Effector memory CD8-positive, alpha-beta T cell (primary cell): ENCODE measurements at regions not wholly inside any gene's neighbourhood (a gene's known extent, or its start where the extent isn't known, plus 50 kb on each side); places are given as distances from the start of the nearest gene placed in this dataset.
"Not testable (repeated sequence)": the region's sequence is repeated elsewhere in the genome, so short reads cannot be mapped to it uniquely, and the experiment has no call there.

Experiments
- ATAC-seq: fragments of 150-1000 bp; cut with Tn5 transposase; replicated peaks from 2 replicates; pipeline ENCODE4 v1.10.0; 2021; ENCODE audit warnings: mild to moderate bottlenecking, moderate library complexity
- DNase-seq, 3 experiments: peaks; one replicate each; pipeline ENCODE4 v3.0.0; 2021
- H3K27ac Mint-ChIP-seq, 2 donors: one replicate each; pipeline ENCODE4 v1.8.0; 2022; ENCODE audit warnings: mild to moderate bottlenecking in 2 of 2, mixed read lengths in 2 of 2, moderate library complexity in 2 of 2
- H3K27me3 Mint-ChIP-seq, 2 donors: one replicate each; pipeline ENCODE4 v1.8.0; 2022; ENCODE audit warnings: mixed read lengths in 2 of 2
- H3K36me3 Mint-ChIP-seq: one replicate; pipeline ENCODE4 v1.8.0; 2022; ENCODE audit warnings: mild to moderate bottlenecking, moderate library complexity, mixed read lengths; ENCODE audit not compliant: insufficient read depth
- H3K4me1 Mint-ChIP-seq, 2 donors: one replicate each; pipeline ENCODE4 v1.8.0; 2022; ENCODE audit warnings: low read depth in 2 of 2, mixed read lengths in 2 of 2
- H3K4me3 Mint-ChIP-seq, 2 donors: one replicate each; pipeline ENCODE4 v1.8.0; 2022; ENCODE audit warnings: mild to moderate bottlenecking in 2 of 2, mixed read lengths in 2 of 2, moderate library complexity in 2 of 2
- H3K9me3 Mint-ChIP-seq, 2 donors: one replicate each; pipeline ENCODE4 v1.8.0; 2022; ENCODE audit warnings: mixed read lengths in 2 of 2

GRCh38 chr22:23383491-23384361, 196.4 kb downstream of the IGLL1 start:
- no peaks in the 10 kb centered on the region for H3K9me3 Mint-ChIP-seq
- peak overlapping the region in 1 of 2 donors; percentile 29 for H3K27ac Mint-ChIP-seq
- H3K4me1 Mint-ChIP-seq, result peaks cover 5% of the 10 kb centered on the region in 2 donors
- no peak for ATAC-seq
- no peak overlapping the region for H3K4me3 Mint-ChIP-seq
- DNase-seq, result no peak
- peaks cover 0 to 29% of the 10 kb centered on the region in 2 donors for H3K27me3 Mint-ChIP-seq
- H3K36me3 Mint-ChIP-seq, result peaks cover 4% of the 10 kb centered on the region

- Mint-ChIP-seq H3K27ac (peak overlapping the region in 1 of 2 donors; percentile 29), H3K36me3 (peaks cover 4% of the 10 kb centered on the region), H3K27me3 (peaks cover 0 to 29% of the 10 kb centered on the region in 2 donors), H3K4me3 (no peak overlapping the region), H3K4me1 (peaks cover 5% of the 10 kb centered on the region in 2 donors), H3K9me3 (no peaks in the 10 kb centered on the region)
- DNase-seq (no peak), ATAC-seq (no peak)
Measured at GRCh38 chr22:23382428-23383218, 197.5 kb downstream of the IGLL1 start.

GRCh38 chr22:23381661-23382427, 198.2 kb downstream of the IGLL1 start:
- Mint-ChIP-seq H3K9me3 (no peaks in the 10 kb centered on the region), H3K4me3 (no peak overlapping the region), H3K4me1 (peaks cover 5% of the 10 kb centered on the region in 2 donors), H3K27me3 (peaks cover 0 to 26% of the 10 kb centered on the region in 2 donors), H3K36me3 (peaks cover 4% of the 10 kb centered on the region), H3K27ac (no peak overlapping the region)
- DNase-seq (no peak), ATAC-seq (no peak)

GRCh38 chr22:23380911-23381310, 199.2 kb downstream of the IGLL1 start:
- H3K27me3 Mint-ChIP-seq, result peaks cover 0 to 29% of the 10 kb centered on the region in 2 donors

GRCh38 chr22:23380230-23380573, 199.9 kb downstream of the IGLL1 start:
- peak overlapping the region in 1 of 2 donors; percentile 25 for H3K27ac Mint-ChIP-seq
- H3K27me3 Mint-ChIP-seq, result peaks cover 7 to 30% of the 10 kb centered on the region in 2 donors
- peaks cover 4% of the 10 kb centered on the region for H3K36me3 Mint-ChIP-seq
- H3K4me3 Mint-ChIP-seq, result no peak overlapping the region
- H3K9me3 Mint-ChIP-seq, result no peaks in the 10 kb centered on the region
- peaks cover 1 to 8% of the 10 kb centered on the region in 2 donors for H3K4me1 Mint-ChIP-seq
- ATAC-seq (no peak), DNase-seq (no peak)

More at GRCh38 chr22:23380911-23381310, 199.2 kb downstream of the IGLL1 start:
- no peaks in the 10 kb centered on the region for H3K9me3 Mint-ChIP-seq
- DNase-seq, result no peak
- peak; percentile 8 for ATAC-seq
- H3K4me3 Mint-ChIP-seq, result no peak overlapping the region
- peaks cover 4 to 5% of the 10 kb centered on the region in 2 donors for H3K4me1 Mint-ChIP-seq
- H3K27ac Mint-ChIP-seq, result peak overlapping the region; percentile 66 to 89
- H3K36me3 Mint-ChIP-seq, result peaks cover 4% of the 10 kb centered on the region

- H3K4me3 Mint-ChIP-seq, H3K9me3 Mint-ChIP-seq, H3K27ac Mint-ChIP-seq, DNase-seq, H3K4me1 Mint-ChIP-seq, ATAC-seq, H3K36me3 Mint-ChIP-seq: not testable (repeated sequence)
- peaks cover 10 to 35% of the 10 kb centered on the region in 2 donors for H3K27me3 Mint-ChIP-seq
Measured at GRCh38 chr22:23379540-23380229, 199.4 kb downstream of the BCR start.

GRCh38 chr22:23377767-23378166, 197.5 kb downstream of the BCR start:
- Mint-ChIP-seq H3K27me3 (peaks cover 18 to 35% of the 10 kb centered on the region in 2 donors), H3K36me3 (peaks cover 4% of the 10 kb centered on the region), H3K4me3 (no peak overlapping the region), H3K9me3 (no peaks in the 10 kb centered on the region), H3K4me1 (peaks cover 1 to 8% of the 10 kb centered on the region in 2 donors), H3K27ac (no peak overlapping the region)
- no peak for DNase-seq
- no peak for ATAC-seq

- Mint-ChIP-seq H3K4me1 (peaks cover 1 to 7% of the 10 kb centered on the region in 2 donors), H3K4me3 (no peak overlapping the region), H3K9me3 (no peaks in the 10 kb centered on the region), H3K36me3 (peaks cover 4% of the 10 kb centered on the region), H3K27me3 (peaks cover 18 to 35% of the 10 kb centered on the region in 2 donors), H3K27ac (no peak overlapping the region)
- DNase-seq, result no peak
- peak; percentile 62 for ATAC-seq
Measured at GRCh38 chr22:23376256-23376655, 195.9 kb downstream of the BCR start.

GRCh38 chr22:23375031-23375827, 194.9 kb downstream of the BCR start:
- Mint-ChIP-seq H3K4me3 (no peak overlapping the region), H3K27me3 (peaks cover 21 to 42% of the 10 kb centered on the region in 2 donors), H3K27ac (no peak overlapping the region), H3K9me3 (no peaks in the 10 kb centered on the region), H3K36me3 (no peaks in the 10 kb centered on the region), H3K4me1 (peaks cover 1 to 3% of the 10 kb centered on the region in 2 donors)
- no peak for DNase-seq
- no peak for ATAC-seq

GRCh38 chr22:23373601-23374000, 193.3 kb downstream of the BCR start:
- H3K36me3 Mint-ChIP-seq, result peaks cover 3% of the 10 kb centered on the region
- peaks cover 35 to 58% of the 10 kb centered on the region in 2 donors for H3K27me3 Mint-ChIP-seq
- no peaks in the 10 kb centered on the region for H3K9me3 Mint-ChIP-seq
- DNase-seq (no peak), ATAC-seq (no peak)
- no peak overlapping the region for H3K4me3 Mint-ChIP-seq
- no peak overlapping the region for H3K27ac Mint-ChIP-seq
- peaks cover 1 to 3% of the 10 kb centered on the region in 2 donors for H3K4me1 Mint-ChIP-seq

- Mint-ChIP-seq H3K36me3 (peaks cover 3% of the 10 kb centered on the region), H3K27ac (no peak overlapping the region), H3K4me3 (no peak overlapping the region), H3K4me1 (no peaks in the 10 kb centered on the region), H3K27me3 (peaks cover 49 to 61% of the 10 kb centered on the region in 2 donors), H3K9me3 (no peaks in the 10 kb centered on the region)
- ATAC-seq, result no peak
- DNase-seq, result no peak
Measured at GRCh38 chr22:23370251-23370650, 189.9 kb downstream of the BCR start.

GRCh38 chr22:23369054-23369685, 188.9 kb downstream of the BCR start:
- H3K27ac Mint-ChIP-seq, result no peak overlapping the region
- DNase-seq (no peak), ATAC-seq (no peak)
- no peaks in the 10 kb centered on the region for H3K9me3 Mint-ChIP-seq
- peaks cover 45 to 50% of the 10 kb centered on the region in 2 donors for H3K27me3 Mint-ChIP-seq
- H3K4me3 Mint-ChIP-seq, result no peak overlapping the region
- H3K4me1 Mint-ChIP-seq, result no peaks in the 10 kb centered on the region
- peaks cover 3% of the 10 kb centered on the region for H3K36me3 Mint-ChIP-seq
